PFSK-1 (cell line): ENCODE measurements at regions not wholly inside any gene's neighbourhood (a gene's known extent, or its start where the extent isn't known, plus 50 kb on each side); places are given as distances from the start of the nearest gene placed in this dataset.

Experiments
- FOXP2 ChIP-seq: optimal IDR thresholded peaks from 2 replicates; pipeline ENCODE3; 2011; ENCODE audit warnings: borderline replicate concordance, control low read depth, inconsistent platforms; ENCODE audit not compliant: insufficient read depth; ENCODE audit errors: extremely low read length, extremely low read depth
- POLR2AphosphoS5 ChIP-seq: IDR thresholded peaks from 2 replicates; pipeline ENCODE4 v1.6.1; 2012; ENCODE audit warnings: low read depth, mild to moderate bottlenecking, control low read depth, low read length, moderate library complexity
- TAF1 ChIP-seq: IDR thresholded peaks from 2 replicates; pipeline ENCODE4 v1.6.1; 2012; ENCODE audit warnings: low read length, control low read depth, borderline replicate concordance; ENCODE audit not compliant: insufficient read depth

GRCh38 chr1:93751377-93752250, 70.0 kb upstream of the BCAR3 start:
- TF ChIP-seq TAF1 = no peak
- no peak for TF ChIP-seq POLR2AphosphoS5
- TF ChIP-seq FOXP2 = no peak
